ENCODE measurements at regions not wholly inside any gene's neighbourhood (a gene's known extent, or its start where the extent isn't known, plus 50 kb on each side); places are given as distances from the start of the nearest gene placed in this dataset.
"Not testable (repeated sequence)": the region's sequence is repeated elsewhere in the genome, so short reads cannot be mapped to it uniquely, and the experiment has no call there.

DNA sequence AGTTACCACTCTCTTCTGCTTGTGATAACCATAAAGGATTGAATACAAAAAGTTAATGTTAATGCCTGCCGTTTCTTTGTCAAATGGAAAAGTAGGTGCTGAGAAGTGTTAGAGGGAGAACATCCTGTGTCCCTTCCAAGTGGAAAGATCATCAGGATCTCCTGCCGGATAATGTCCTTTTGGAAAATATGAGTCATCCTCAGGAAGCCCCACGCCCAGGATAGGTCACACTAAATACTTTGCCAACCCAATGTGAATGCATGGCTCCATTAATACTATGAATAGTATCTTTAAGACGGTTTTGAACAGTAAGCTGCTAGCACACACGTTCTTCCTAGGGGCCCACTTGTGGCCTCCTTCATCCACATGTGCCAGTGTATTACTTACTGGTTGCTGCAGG is 279.5 kb downstream of the ZNF326 start:
- DNase-seq (ENCODE audit: low read depth, low spot score), result no peak
- H3K4me3 ChIP-seq (ENCODE audit: low read length), result no peak overlapping the region

DNA sequence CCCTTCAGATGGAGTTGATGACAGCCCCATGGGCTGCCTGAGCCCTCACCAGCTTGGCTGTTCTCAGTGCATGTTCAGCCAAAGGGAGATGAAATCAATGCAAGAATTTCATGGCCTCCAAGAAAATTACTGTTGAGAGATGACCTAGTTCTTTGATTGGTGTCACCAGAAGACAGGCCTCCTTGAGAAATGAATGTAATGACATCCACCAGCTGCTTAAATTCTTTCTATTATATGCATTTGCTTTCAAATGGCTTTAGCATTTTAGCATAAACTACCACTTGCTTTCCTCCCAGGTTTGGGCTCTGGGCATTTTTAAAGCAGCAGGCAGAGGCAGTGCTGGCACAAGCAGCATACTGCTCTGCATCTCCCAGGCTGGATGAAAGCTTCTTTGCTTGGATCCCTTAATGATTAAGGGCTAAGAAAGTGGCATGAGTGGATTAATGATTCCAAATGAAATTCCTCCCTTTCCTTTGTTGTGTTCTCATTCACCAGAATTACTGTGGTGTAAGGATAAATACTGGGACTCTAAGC is 278.4 kb downstream of the ZNF326 start:
- DNase-seq (ENCODE audit: low read depth, low spot score), result no peak
- H3K4me3 ChIP-seq (ENCODE audit: low read length), result no peak overlapping the region

- no peak overlapping the region for H3K4me3 ChIP-seq (ENCODE audit: low read length)
- no peak for DNase-seq (ENCODE audit: low read depth, low spot score)
Measured at GRCh38 chr1:90262791-90263190, 267.9 kb downstream of the ZNF326 start.

GRCh38 chr1:90262286-90262685 is 267.4 kb downstream of the ZNF326 start:
- no peak overlapping the region for H3K4me3 ChIP-seq (ENCODE audit: low read length)
- DNase-seq (ENCODE audit: low read depth, low spot score), result no peak

DNA sequence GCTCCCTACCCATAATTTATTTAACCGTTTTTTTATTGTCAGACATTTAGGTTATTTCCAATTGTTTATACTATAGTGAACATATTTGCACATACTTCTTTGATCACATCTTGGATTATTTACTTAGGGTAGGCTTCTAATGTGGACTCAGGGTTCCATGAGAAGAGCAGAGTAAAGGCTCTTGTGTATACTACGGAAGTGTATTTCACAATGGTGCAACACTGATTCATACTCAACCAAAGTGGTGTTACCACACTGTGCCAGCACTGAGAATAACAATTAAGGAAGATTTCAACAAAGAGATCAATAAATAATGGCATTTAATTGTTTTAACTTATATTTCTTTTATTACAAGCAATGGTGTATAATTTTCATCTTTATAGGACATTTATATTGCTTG is 251.2 kb downstream of the ZNF326 start:
- no peak for DNase-seq (ENCODE audit: low read depth, low spot score)
- H3K4me3 ChIP-seq (ENCODE audit: low read length), result no peak overlapping the region

- no peak for DNase-seq (ENCODE audit: low read depth, low spot score)
- H3K4me3 ChIP-seq (ENCODE audit: low read length), result no peak overlapping the region
Measured at GRCh38 chr1:90236493-90236892, 241.6 kb downstream of the ZNF326 start.

DNA sequence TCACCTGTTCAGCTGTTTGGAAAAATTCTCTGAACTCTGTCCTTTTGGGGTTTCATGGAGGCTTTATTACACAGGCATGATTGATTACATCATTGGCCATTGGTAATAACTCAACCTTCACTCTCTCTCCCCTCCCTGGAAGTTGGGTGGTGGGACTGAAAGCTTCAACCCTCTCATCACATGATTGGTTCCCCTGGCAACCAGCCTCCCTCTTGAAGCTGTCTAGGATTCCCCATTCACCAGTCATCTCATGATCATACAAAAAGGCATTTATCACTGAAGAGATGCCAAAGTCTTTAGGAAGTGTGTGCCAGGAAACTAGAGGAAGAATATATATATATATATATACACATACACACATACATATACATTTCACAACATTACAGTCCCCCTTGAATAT is 228.5 kb downstream of the ZNF326 start:
- DNase-seq (ENCODE audit: low read depth, low spot score), result no peak
- H3K4me3 ChIP-seq (ENCODE audit: low read length), result no peak overlapping the region

GRCh38 chr1:90220941-90221693 is 226.2 kb downstream of the ZNF326 start:
- H3K4me3 ChIP-seq (ENCODE audit: low read length), result no peak overlapping the region
- no peak for DNase-seq (ENCODE audit: low read depth, low spot score)

DNA sequence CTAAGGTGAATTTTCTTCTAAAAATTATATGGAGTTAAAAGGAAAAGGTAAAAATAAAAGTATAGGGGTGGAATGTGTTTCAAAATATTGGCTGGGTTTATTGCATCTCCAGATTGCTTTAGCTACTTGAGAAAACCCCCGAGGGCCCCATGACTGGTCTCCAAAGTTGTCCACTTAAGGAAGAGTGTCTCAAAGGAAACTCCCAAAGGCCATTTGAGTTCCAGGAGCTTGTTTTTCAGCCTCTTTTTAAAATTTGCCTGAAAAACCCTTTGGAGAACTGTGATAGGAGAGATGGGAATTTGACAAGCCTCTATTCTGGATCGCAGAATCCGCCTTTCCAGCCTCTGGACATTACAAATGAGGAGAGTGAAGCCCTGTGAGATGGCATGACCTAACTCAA is 225.6 kb downstream of the ZNF326 start:
- no peak for DNase-seq (ENCODE audit: low read depth, low spot score)
- H3K4me3 ChIP-seq (ENCODE audit: low read length), result no peak overlapping the region

DNA sequence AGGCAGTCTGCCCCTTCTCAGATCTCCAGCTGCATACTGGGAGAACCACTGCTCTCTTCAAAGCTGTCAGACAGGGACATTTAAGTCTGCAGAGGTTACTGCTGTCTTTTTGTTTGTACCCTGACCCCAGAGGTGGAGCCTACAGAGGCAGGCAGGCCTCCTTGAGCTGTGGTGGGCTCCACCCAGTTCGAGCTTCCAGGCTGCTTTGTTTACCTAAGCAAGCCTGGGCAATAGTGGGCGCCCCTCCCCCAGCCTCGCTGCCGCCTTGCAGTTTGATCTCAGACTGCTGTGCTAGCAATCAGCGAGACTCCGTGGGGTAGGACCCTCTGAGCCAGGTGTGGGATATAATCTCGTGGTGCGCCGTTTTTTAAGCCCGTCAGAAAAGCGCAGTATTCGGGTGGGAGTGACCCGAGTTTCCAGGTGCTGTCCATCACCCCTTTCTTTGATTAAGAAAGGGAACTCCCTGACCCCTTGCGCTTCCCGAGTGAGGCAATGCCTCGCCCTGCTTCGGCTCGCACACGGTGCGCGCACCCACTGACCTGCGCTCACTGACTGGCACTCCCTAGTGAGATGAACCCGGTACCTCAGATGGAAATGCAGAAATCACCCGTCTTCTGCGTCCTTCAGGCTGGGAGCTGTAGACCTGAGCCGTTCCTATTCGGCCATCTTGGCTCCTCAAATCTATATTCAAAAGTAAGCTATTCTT is 224.4 kb downstream of the ZNF326 start:
- H3K4me3 ChIP-seq (ENCODE audit: low read length), result peak overlapping the region; percentile 48
- not testable (repeated sequence) for DNase-seq (ENCODE audit: low read depth, low spot score)

- no peak for DNase-seq (ENCODE audit: low read depth, low spot score)
- H3K4me3 ChIP-seq (ENCODE audit: low read length), result no peak overlapping the region
Measured at GRCh38 chr1:90210633-90211491, 216.0 kb downstream of the ZNF326 start.

- H3K4me3 ChIP-seq (ENCODE audit: low read length), result no peak overlapping the region
Measured at GRCh38 chr1:90208949-90209348, 214.0 kb downstream of the ZNF326 start.

DNA sequence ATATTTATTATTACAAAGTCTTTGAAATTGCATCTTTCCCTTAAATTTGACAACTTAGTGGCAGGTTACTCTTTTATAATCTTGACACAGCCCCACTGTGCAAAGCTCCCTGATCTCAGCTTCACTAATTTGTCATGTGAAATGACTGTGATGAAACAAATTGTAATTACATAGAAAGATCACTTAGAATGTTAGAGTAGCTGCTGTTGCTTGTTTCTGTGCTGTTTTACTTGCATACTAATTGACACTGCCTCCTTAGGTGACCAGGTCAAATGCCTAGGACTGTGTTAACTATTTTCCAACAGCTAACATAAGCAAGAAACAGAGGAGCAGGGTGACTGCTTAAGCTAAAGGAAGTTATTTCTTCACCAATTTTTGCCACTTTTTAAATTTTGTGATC is 211.3 kb downstream of the ZNF326 start:
- H3K4me3 ChIP-seq (ENCODE audit: low read length), result no peak overlapping the region
- DNase-seq (ENCODE audit: low read depth, low spot score), result no peak

More at GRCh38 chr1:90208949-90209348, 214.0 kb downstream of the ZNF326 start:
- no peak for DNase-seq (ENCODE audit: low read depth, low spot score)

- no peak overlapping the region for H3K4me3 ChIP-seq (ENCODE audit: low read length)
- DNase-seq (ENCODE audit: low read depth, low spot score), result no peak
Measured at GRCh38 chr1:90204780-90205179, 209.9 kb downstream of the ZNF326 start.

DNA sequence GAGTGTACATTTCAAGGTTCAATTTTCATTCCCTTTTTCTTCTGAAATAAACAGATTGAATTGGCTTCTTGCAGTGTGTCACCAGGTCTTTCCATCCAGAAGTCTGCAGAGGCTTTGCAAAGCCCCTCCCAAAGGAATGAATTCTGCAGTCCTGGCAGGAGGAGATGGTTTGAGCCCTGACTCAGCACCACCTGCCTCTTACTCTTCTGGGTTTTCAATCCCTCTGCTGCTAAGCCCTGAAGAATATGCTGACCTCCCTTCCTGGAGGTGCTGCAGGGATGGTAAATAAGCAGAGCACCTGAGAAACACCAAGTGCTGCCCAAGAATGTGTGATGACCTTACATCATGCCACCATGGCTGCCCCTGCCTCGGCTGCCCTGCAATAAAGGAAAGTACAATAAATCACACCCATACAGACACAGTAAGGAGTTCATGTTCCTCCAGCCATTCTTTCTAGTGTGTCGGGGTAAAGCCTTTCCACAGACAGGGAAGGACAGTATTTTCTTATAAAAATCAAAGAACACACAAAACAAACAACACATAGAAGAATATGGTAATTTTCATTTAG is 209.2 kb downstream of the ZNF326 start:
- DNase-seq (ENCODE audit: low read depth, low spot score), result no peak
- no peak overlapping the region for H3K4me3 ChIP-seq (ENCODE audit: low read length)

DNA sequence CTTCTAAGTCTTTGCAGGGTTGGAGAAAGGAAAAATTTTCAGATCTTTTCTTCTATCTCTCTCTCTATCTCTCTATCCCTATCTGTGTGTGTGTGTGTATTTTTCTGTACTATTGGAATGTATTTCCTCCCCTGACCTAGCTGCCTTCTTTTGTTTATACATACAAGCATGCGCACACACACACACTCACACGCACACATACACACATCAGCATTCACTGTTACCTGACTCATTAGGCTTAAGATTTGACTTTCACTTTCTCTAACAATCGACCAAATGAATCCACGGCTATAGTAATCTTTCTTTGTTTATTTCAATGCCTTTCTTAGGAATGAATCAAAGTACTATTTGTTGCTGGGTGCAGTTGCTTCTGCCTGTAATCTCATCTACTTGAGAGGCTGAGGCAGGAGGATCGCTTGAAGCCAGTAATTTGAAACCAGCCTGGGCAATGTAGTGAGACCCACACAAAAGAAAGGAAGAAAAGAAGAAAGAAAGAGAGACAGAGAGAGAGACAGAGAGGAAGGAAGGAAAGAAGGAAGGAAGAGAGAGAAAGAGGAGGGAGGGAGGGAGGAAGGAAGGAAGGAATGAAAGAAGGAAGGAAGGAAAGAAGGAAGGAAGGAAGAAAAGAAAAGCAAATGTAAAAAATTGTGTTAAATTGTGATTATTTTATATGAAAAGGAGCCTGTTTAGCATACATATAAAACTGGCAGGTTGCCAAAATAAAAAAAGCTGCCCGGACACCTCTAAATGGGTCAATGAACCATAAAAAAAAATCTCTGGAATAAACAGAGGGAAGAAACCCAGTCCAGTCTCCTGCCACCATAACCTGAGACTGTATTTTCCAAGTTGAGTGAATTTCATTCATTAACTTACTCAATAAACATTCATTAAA is 206.8 kb downstream of the ZNF326 start:
- no peak overlapping the region for H3K4me3 ChIP-seq (ENCODE audit: low read length)
- DNase-seq (ENCODE audit: low read depth, low spot score), result no peak

DNA sequence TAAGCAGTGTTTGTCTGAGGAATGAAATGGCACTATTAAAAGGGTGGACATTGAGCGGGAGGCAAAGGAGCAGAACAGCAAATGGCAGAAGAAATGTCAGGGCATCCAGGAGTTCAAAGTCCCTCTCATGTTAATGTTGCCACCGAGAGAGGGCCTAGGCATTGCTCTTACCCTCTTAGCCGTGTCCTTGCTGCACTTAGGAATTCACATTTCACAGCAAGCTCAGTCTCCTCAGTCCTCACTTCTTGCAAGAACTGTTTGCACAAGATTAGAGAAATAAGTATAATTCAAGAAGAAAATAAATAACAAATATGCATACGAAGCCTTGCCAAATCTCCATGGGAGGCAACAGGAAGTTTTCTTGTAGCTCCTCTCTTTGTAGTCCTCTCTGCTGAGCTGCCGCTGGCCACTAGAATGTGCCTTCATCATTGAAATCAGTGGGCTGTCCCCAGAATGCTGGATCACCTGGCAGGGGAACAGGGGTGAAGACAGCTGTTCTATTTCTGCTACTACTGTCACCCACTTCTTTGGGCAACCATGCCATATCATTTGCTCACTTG is 205.8 kb downstream of the ZNF326 start:
- no peak overlapping the region for H3K4me3 ChIP-seq (ENCODE audit: low read length)
- no peak for DNase-seq (ENCODE audit: low read depth, low spot score)

Data from Jurkat, Clone E6-1 (cell line).